ENCODE measurements at regions not wholly inside any gene's neighbourhood (a gene's known extent, or its start where the extent isn't known, plus 50 kb on each side); places are given as distances from the start of the nearest gene placed in this dataset.
"Not testable (repeated sequence)": the region's sequence is repeated elsewhere in the genome, so short reads cannot be mapped to it uniquely, and the experiment has no call there.

DNA sequence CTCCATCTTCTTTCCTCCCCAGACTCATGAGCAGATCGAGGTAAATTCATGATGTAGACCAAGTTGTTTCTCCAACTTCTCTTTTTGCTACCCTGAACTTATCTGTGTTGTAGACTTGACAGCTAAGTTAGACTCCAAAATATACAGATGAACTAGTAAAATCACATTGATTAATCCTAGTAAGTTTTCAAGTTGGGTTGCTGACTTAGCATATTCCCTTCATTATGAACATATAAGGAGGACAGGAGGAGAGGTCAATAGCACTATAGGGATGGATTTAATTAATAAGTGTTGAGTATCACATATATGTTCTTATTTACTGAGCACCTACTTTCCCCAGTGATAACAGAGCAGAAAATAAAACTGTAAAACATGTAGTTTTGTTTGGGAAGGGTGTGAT is 227.3 kb downstream of the TINAG start:
- no peak overlapping the region for H3K4me3 ChIP-seq (ENCODE audit: low read length)
- no peak for DNase-seq (ENCODE audit: low read depth, low spot score)

GRCh38 chr6:54541541-54541940 is 233.3 kb downstream of the TINAG start:
- H3K4me3 ChIP-seq (ENCODE audit: low read length) = no peak overlapping the region

GRCh38 chr6:54559136-54559535 is 250.9 kb downstream of the TINAG start:
- DNase-seq (ENCODE audit: low read depth, low spot score) = no peak
- no peak overlapping the region for H3K4me3 ChIP-seq (ENCODE audit: low read length)

More at GRCh38 chr6:54541541-54541940, 233.3 kb downstream of the TINAG start:
- no peak for DNase-seq (ENCODE audit: low read depth, low spot score)

- not testable (repeated sequence) for H3K4me3 ChIP-seq (ENCODE audit: low read length); DNase-seq (ENCODE audit: low read depth, low spot score)
Observed at GRCh38 chr6:54564188-54564587, 255.9 kb downstream of the TINAG start.

DNA sequence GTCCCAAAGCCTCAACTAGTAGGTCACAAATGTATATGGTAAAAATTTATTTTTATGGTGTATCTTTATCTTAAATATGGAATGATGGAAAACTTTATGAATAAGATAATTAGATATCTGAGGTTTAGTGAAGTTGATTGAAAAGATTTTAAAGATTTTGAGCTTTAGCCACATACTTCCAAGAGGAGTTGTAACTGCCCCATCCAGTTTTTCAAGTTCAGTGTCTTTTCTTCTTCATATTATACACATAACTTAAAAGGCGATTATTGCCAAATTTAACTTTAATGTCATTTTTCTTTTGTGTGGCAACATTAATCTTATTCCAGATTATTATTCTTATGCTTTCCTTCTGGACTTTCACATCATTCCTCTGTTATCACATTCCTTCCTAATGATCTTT is 266.4 kb downstream of the TINAG start:
- no peak for DNase-seq (ENCODE audit: low read depth, low spot score)

GRCh38 chr6:54578261-54578660 is 268.3 kb upstream of the FAM83B start:
- no peak for DNase-seq (ENCODE audit: low read depth, low spot score)
- no peak overlapping the region for H3K4me3 ChIP-seq (ENCODE audit: low read length)

More for the DNA sequence above, 266.4 kb downstream of the TINAG start:
- H3K4me3 ChIP-seq (ENCODE audit: low read length) = no peak overlapping the region

GRCh38 chr6:54579011-54579410 is 267.6 kb upstream of the FAM83B start:
- DNase-seq (ENCODE audit: low read depth, low spot score) = no peak
- no peak overlapping the region for H3K4me3 ChIP-seq (ENCODE audit: low read length)

- DNase-seq (ENCODE audit: low read depth, low spot score) = no peak
- no peak overlapping the region for H3K4me3 ChIP-seq (ENCODE audit: low read length)
Observed at GRCh38 chr6:54586251-54586650, 260.3 kb upstream of the FAM83B start.

- DNase-seq (ENCODE audit: low read depth, low spot score) = no peak
- no peak overlapping the region for H3K4me3 ChIP-seq (ENCODE audit: low read length)
Observed at GRCh38 chr6:54587277-54587676, 259.3 kb upstream of the FAM83B start.

DNA sequence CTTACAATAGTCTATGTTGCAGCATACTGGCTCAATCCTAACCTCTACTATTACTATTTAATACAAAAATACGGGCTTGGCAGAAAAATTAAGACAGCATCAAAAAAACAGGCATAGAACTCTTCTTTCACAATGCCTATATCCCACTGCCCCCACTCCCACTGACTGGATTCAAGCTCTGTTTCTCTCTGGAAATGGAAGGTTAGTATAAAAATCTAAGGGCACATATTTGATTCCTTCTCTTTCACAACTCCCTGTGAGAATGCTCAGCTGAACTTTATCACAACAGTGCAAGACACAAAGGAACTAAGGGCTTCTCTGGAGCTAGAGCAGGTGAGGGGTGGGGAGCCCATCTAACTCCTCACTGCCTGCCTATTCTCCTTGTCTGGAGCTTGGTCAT is 258.4 kb upstream of the FAM83B start:
- DNase-seq (ENCODE audit: low read depth, low spot score) = no peak
- no peak overlapping the region for H3K4me3 ChIP-seq (ENCODE audit: low read length)

GRCh38 chr6:54595844-54596243 is 250.7 kb upstream of the FAM83B start:
- no peak for DNase-seq (ENCODE audit: low read depth, low spot score)
- H3K4me3 ChIP-seq (ENCODE audit: low read length) = no peak overlapping the region

- H3K4me3 ChIP-seq (ENCODE audit: low read length) = no peak overlapping the region
- DNase-seq (ENCODE audit: low read depth, low spot score) = no peak
Observed at GRCh38 chr6:54598787-54599313, 247.7 kb upstream of the FAM83B start.

DNA sequence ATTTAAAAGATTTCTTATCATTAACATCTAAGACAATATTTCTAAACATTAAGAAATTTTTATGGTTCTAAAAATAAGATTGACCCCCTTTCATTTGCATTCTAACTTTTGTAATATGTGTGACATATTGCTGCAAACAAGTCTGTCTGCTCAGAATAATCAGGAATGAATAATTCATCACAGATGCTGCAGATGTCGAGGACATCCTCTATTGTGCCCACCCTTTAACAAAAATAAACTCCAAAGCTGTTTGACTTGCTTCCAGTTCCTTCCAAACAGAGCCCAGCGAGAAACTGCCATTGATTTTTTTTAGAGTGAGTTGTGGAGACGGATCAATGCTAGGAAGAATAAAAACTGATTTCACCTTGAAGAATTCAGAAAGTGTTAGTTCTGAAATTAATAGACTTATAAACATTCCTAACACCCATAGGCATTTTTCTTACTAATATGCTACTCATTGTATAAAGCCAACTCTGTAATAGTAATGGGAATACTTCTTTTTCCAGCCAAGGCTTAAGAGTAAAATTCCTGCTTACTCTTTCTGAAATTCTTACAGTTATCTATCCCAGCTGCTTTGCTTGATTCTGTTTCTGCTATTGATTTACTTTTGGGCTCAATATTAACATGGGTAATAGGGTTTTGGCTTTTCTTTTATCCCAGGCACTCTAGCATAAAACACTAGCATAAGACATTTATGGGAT is 244.8 kb upstream of the FAM83B start:
- no peak for DNase-seq (ENCODE audit: low read depth, low spot score)
- no peak overlapping the region for H3K4me3 ChIP-seq (ENCODE audit: low read length)

GRCh38 chr6:54602591-54602990 is 244.0 kb upstream of the FAM83B start:
- H3K4me3 ChIP-seq (ENCODE audit: low read length) = no peak overlapping the region
- DNase-seq (ENCODE audit: low read depth, low spot score) = no peak

- H3K4me3 ChIP-seq (ENCODE audit: low read length) = no peak overlapping the region
- DNase-seq (ENCODE audit: low read depth, low spot score) = no peak
Observed at GRCh38 chr6:54609981-54610380, 236.6 kb upstream of the FAM83B start.

DNA sequence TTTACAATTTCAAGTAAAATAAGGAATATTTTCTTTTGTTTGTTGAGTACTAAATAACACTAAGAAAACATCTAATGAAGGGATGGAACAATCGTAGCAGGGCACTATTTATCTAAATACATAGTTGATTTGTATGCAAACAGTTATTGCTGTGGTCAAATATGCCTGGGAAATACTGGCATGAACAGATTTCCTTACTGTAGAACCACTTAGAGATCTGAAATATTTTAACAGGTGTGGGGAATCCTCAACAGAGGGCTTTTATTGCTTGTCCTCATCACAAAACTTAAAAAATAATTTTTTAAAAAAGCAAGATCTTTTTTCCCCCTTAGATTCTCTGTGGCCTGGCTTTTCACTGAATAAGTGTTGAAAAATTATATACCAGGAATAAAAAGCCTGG is 233.0 kb upstream of the FAM83B start:
- no peak overlapping the region for H3K4me3 ChIP-seq (ENCODE audit: low read length)
- no peak for DNase-seq (ENCODE audit: low read depth, low spot score)

- H3K4me3 ChIP-seq (ENCODE audit: low read length) = no peak overlapping the region
- DNase-seq (ENCODE audit: low read depth, low spot score) = no peak
Observed at GRCh38 chr6:54614499-54615195, 231.9 kb upstream of the FAM83B start.

DNA sequence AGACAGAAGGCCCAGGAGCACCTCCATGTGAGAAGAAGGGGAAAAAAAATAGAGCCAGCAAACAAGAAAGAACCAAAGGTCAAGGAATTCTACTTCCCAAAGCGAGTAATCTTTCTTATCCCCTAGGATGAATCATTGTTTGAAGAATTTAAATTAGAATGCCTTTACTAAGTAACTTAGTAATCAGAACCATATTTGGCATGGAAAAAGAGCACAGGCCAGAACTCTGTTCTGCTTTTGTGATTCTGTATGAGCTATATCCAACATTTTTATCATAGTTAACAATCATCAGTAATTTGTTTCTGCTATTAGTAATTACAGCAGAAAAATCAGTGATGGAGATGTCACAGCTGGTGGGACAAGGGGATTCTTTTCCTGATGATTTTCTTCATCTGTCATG is 228.8 kb upstream of the FAM83B start:
- no peak overlapping the region for H3K4me3 ChIP-seq (ENCODE audit: low read length)
- no peak for DNase-seq (ENCODE audit: low read depth, low spot score)

DNA sequence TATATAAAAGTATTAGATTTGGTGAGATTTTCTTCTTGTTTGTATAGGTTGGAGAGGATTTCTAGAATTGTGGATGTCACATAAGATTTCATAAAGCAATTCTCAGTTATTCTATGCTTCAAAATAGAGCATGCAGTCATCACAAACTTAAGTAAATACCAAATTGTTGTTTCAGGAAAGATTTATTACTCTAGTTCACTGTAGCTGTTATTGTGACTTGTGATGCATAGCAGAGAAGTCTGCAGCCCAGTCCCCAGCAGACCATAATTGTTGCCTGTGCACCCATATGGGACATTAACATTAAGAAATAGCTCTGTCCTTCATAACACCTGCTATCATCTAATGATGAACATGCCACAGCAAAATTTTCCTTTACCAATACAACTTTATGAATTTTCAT is 228.0 kb upstream of the FAM83B start:
- DNase-seq (ENCODE audit: low read depth, low spot score) = no peak
- no peak overlapping the region for H3K4me3 ChIP-seq (ENCODE audit: low read length)

GRCh38 chr6:54619102-54619501 is 227.5 kb upstream of the FAM83B start:
- DNase-seq (ENCODE audit: low read depth, low spot score) = no peak
- no peak overlapping the region for H3K4me3 ChIP-seq (ENCODE audit: low read length)

DNA sequence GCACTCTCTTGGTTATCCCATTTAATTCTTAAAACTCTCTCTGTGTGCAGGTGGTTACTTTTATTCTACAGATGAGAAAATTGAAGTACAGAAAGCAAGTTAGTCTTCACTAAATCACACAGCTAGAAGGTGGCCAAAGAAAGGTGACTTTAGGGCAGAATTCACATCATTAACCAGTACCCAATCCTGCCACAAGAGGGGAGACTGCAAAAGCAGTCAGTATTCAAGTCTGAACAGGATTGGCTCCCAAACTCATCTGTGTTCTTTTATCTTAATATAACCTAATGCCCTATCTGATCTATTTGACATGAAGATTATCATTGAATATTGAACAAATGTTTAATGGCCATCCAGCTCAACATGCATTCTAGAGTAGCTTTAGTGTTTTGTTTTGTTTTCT is 225.3 kb upstream of the FAM83B start:
- H3K4me3 ChIP-seq (ENCODE audit: low read length) = no peak overlapping the region
- DNase-seq (ENCODE audit: low read depth, low spot score) = no peak

All from Jurkat, Clone E6-1 (cell line).